Upper lobe of right lung (tissue), 1 donor: ENCODE measurements at regions not wholly inside any gene's neighbourhood (a gene's known extent, or its start where the extent isn't known, plus 50 kb on each side); places are given as distances from the start of the nearest gene placed in this dataset.

Experiments used
- ATAC-seq: fragments of 200-7000 bp; cut with Tn5 transposase; one replicate; pipeline ENCODE4 v1.9.1; 2020; ENCODE audit warnings: mild to moderate bottlenecking, moderate library complexity
- DNase-seq: peaks from one replicate; pipeline ENCODE4 v3.0.0-alpha.2; 2020
- H3K27ac ChIP-seq: fragments of 200-600 bp; one replicate; pipeline ENCODE4 v1.8.0; 2022
- H3K27me3 ChIP-seq: fragments of 200-600 bp; one replicate; pipeline ENCODE4 v1.8.0; 2022; ENCODE audit warnings: mild to moderate bottlenecking
- H3K36me3 ChIP-seq: fragments of 200-600 bp; one replicate; pipeline ENCODE4 v1.8.0; 2022
- H3K4me1 ChIP-seq: fragments of 200-600 bp; one replicate; pipeline ENCODE4 v1.8.0; 2022
- H3K4me3 ChIP-seq: fragments of 200-600 bp; one replicate; pipeline ENCODE4 v1.8.0; 2022; ENCODE audit warnings: mild to moderate bottlenecking
- H3K9me3 ChIP-seq: fragments of 200-600 bp; one replicate; pipeline ENCODE4 v1.8.0; 2022
- intact Hi-C: fragments of 100-400 bp; cut with DNase I; formaldehyde crosslinking; loops from one replicate; pipeline ENCODE4 v1.11.0; 2022
- TF ChIP-seq, protein P1 (sequence below): fragments of 200-600 bp; IDR thresholded peaks from one replicate; pipeline ENCODE4 v1.8.0; 2022; ENCODE audit warnings: antibody characterized with exemption
- donor health status: DM: no; HTN: yes; CAD: no; lungs with severe emphysema.

DNA sequence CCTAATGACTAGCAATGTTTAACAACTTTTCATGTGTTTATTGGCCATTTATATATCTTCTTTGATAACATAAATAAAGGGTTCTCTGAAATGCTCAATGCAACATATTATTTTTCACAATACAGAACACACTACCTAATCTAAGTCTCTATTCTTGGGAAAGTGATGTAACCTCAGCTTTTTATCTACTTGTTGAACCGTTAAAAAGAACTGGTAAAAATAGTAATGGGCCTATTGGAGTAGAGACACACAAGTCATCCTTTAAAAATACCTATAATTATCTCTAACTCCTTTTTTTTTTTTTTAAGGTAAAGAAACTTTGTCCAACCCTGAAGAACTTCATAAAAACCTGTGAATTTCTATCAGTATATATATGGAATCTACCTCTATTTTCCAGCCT lies 1067.7 kb upstream of the CELF4 start:
- no peak for ATAC-seq
- intact Hi-C loops: no loop called here
- H3K9me3 ChIP-seq: no peaks in the 10 kb centered on the region

DNA sequence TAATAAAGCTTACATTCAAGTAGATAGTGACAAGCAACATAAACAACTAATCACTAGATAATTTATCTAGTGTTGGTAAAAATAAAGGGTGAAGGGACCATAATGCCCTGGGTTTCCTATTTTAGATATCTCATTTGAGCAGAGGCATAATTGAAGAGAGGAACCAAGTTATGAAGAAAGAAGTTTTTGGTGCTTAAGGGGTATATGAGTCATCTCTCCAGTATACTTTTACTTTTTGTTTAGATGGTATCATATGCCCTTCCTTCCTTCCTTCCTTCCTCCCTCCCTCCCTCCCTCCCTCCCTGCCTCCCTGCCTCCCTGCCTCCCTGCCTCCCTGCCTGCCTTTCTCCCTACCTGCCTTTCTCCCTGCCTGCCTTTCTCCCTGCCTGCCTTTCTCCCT lies 1053.5 kb upstream of the CELF4 start:
- TF ChIP-seq, protein P1, sequence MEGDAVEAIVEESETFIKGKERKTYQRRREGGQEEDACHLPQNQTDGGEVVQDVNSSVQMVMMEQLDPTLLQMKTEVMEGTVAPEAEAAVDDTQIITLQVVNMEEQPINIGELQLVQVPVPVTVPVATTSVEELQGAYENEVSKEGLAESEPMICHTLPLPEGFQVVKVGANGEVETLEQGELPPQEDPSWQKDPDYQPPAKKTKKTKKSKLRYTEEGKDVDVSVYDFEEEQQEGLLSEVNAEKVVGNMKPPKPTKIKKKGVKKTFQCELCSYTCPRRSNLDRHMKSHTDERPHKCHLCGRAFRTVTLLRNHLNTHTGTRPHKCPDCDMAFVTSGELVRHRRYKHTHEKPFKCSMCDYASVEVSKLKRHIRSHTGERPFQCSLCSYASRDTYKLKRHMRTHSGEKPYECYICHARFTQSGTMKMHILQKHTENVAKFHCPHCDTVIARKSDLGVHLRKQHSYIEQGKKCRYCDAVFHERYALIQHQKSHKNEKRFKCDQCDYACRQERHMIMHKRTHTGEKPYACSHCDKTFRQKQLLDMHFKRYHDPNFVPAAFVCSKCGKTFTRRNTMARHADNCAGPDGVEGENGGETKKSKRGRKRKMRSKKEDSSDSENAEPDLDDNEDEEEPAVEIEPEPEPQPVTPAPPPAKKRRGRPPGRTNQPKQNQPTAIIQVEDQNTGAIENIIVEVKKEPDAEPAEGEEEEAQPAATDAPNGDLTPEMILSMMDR: no peak

More for the DNA sequence above, 1067.7 kb upstream of the CELF4 start:
- no peaks in the 10 kb centered on the region for H3K27me3 ChIP-seq
- no peaks in the 10 kb centered on the region for H3K36me3 ChIP-seq
- DNase-seq: no peak
- no peaks in the 10 kb centered on the region for H3K4me1 ChIP-seq
- H3K4me3 ChIP-seq: no peak overlapping the region
- no peak overlapping the region for H3K27ac ChIP-seq
- TF ChIP-seq, protein P1: no peak

DNA sequence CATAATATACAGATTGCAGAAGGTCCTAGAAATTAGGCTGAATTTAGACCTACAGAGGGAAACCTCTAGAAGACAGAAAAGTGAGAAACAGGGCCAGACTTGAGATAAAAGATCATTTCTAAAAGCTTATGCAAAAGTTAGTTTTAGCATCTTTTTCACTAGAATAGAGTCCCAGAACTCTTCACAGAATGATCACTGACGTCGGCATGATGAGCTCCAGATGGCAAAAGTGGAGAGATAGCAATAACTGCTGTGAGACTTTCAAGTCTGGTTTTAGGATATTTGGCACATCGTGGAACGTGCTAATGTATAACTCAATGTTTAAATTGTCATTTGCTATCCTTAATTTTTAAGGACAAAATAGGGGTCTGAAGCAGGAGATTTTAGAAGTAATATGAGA lies 1050.7 kb upstream of the CELF4 start:
- Histone ChIP-seq H3K9me3 (no peaks in the 10 kb centered on the region), H3K27ac (no peak overlapping the region), H3K36me3 (no peaks in the 10 kb centered on the region), H3K4me3 (no peak overlapping the region), H3K4me1 (no peaks in the 10 kb centered on the region), H3K27me3 (no peaks in the 10 kb centered on the region)
- TF ChIP-seq, protein P1: no peak
- intact Hi-C loops: no loop called here
- no peak for ATAC-seq
- DNase-seq: no peak

More for the DNA sequence above, 1053.5 kb upstream of the CELF4 start:
- no peak for DNase-seq
- no peak overlapping the region for H3K27ac ChIP-seq
- H3K36me3 ChIP-seq: no peaks in the 10 kb centered on the region
- H3K9me3 ChIP-seq: no peaks in the 10 kb centered on the region
- no peaks in the 10 kb centered on the region for H3K27me3 ChIP-seq
- no peak overlapping the region for H3K4me3 ChIP-seq
- intact Hi-C loops: no loop called here
- no peaks in the 10 kb centered on the region for H3K4me1 ChIP-seq
- ATAC-seq: no peak

DNA sequence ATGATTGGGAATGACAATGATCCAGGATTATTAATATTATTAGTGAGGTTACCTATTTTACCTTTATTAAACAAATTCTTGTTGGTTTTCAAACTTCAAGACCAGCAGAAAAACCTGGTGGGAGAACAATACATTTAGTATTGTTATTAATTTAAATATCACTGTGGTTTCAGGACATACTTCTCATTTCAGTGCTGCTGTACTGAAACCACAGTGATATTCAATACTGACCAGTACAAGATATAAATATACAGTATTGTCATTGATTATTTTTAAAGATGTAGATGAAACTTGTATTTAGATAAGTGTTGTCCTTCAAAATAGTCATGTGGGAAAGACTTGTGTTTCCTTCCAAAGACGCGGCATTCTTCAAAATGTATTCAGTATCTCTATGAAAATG lies 1047.3 kb upstream of the CELF4 start:
- ATAC-seq: no peak
- Histone ChIP-seq H3K9me3 (no peaks in the 10 kb centered on the region), H3K36me3 (no peaks in the 10 kb centered on the region), H3K4me3 (no peak overlapping the region), H3K4me1 (no peaks in the 10 kb centered on the region), H3K27me3 (no peaks in the 10 kb centered on the region), H3K27ac (no peak overlapping the region)
- no peak for DNase-seq
- intact Hi-C loops: no loop called here
- TF ChIP-seq, protein P1: no peak

DNA sequence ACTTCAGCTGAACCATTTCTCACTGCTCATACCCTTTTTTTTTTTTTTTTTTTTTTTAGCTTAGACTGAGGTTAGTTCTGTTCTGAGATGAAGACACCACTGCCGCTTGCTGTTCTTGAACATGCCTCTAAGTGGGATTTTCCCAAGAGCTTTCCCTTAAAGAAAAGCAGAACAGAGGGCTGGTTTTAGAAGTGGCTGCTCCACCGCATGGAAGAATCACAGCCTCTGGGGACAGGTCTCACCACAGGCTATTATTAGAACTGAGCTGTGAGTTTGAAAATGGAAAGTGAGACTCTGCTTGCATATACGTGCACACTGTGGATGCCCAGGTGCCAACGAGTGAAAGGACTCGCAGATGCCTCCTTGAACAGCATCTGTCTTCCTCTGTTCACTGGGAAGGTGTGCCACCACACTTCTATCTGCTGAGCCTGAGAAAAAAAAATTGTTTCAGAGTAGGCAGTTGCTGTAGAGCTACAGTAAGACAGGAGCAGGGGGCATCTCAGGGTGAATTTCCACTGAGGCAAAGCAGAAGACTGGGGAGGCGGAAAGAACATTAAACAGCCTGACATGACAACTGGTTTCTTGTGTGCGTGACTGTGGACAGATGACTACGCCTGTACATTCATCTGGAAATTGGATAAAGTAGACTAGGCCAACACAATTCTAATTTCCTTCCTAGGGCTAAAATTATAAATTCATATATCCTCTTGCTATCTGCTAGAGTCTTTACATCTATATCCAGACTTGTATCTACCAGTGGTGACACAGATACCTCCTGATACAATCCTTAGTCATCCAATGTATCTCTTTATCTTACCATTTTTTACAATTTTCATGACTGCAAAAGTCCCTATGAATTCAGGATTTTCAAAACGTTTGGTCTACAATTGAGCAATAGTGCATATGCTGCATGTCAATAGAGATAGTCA lies 1045.7 kb upstream of the CELF4 start:
- Histone ChIP-seq H3K4me1 (no peaks in the 10 kb centered on the region), H3K9me3 (no peaks in the 10 kb centered on the region), H3K4me3 (no peak overlapping the region), H3K27me3 (no peaks in the 10 kb centered on the region), H3K27ac (no peak overlapping the region), H3K36me3 (no peaks in the 10 kb centered on the region)
- TF ChIP-seq, protein P1: no peak
- intact Hi-C loops: no loop called here
- ATAC-seq (no peak), DNase-seq (no peak)
